IPS DF 19.7 (cell line): ENCODE measurements at regions not wholly inside any gene's neighbourhood (a gene's known extent, or its start where the extent isn't known, plus 50 kb on each side); places are given as distances from the start of the nearest gene placed in this dataset.

ENCODE experiments used
- DNase-seq: peaks from one replicate; pipeline ENCODE4 v3.0.0-alpha.2; 2013; ENCODE audit warnings: low read depth, low spot score

DNA sequence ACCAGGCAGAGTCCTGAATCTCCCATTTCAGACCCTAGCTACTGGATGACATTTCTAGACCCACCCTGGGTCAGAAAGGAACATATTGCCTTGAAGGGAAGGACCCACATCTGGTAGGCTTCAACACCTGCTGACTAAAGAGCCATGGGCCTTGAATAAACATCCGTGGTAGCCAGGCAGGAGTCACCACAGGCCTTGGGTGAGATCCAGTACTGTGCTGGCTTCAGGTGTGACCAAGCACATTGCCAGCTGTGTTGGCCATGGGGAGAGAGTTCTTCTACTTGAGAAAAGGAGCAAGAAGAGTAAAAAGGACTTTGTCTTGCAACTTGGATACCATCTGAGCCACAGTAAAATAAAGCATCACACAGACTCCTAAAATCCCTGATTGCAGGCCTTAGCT, 332.6 kb downstream of the SLC16A7 start:
- DNase-seq: no peak

DNA sequence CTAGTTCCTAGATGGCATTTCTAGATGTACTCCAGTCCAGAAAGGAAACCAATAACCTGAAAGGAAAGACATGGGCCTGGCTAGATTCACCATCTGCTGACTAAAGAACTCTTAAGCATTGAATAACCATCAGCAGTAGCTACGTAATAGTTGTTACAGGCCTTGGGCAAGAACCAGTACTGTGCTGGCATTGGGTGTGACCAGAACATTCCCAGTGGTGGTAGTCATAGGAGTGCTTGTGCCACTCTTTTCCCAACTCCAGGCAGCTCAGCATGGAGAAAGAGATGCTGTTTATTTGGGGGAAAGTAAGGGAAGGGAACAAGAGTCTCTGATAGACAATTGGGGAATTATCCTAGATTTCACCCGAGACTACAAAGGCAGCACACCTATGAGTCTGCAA, 333.3 kb downstream of the SLC16A7 start:
- DNase-seq: no peak

DNA sequence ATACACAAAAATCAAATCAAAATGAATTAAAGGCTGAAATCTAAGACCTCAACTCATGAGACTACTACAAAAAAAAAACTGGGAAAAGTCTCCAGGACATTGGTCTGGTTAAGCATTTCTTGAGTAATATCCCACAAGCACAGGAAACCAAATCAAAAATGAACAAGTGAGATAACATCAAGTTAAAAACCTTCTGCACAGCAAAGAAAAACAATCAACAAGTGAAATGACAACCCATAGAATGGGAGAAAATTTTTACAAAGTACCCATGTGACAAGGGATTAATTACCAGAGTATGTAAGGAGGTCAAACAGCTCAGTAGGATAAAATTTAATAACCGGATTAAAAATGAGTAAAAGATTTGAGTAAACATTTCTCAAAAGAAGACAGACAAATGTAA, 338.7 kb downstream of the SLC16A7 start:
- DNase-seq: no peak

DNA sequence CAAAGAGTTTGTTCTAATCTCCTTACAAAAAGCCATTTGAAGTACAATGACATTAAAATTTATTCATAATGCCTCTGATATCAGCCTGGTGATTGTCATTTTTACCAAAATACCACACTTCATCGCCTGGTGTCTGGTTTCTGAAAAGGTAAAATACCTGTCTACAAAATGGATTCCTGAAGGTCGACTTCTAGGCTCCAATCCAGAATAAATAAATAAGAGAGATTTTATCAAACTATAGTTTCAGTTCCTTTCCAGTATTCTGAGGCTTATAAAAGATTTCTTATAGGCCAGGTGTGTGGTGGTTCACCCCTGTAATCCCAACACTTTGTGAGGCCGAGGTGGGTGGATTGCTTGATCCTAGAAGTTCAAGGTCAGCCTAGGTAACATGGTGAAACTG, 340.7 kb downstream of the SLC16A7 start:
- no peak for DNase-seq

DNA sequence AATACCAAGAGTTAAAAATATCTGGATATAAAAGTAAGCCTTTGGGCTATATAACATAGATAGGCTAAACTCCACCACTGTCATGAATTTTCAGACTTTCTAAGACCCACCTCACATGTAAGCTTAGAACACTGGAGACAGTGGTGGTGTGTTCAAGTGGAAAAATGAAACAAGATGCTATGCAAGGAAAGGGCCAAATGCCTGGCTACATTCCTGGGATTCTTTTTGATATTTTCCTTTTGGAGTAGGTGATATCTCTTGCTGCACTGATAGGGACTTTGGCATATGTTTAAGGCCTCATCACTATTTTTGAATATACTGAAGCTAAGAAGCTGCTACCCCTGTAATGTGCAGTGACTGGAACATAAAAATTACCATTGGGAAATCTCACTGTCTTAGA, 341.3 kb downstream of the SLC16A7 start:
- DNase-seq: no peak

- no peak for DNase-seq
Measured at GRCh38 chr12:59938190-59938962, 342.5 kb downstream of the SLC16A7 start.

DNA sequence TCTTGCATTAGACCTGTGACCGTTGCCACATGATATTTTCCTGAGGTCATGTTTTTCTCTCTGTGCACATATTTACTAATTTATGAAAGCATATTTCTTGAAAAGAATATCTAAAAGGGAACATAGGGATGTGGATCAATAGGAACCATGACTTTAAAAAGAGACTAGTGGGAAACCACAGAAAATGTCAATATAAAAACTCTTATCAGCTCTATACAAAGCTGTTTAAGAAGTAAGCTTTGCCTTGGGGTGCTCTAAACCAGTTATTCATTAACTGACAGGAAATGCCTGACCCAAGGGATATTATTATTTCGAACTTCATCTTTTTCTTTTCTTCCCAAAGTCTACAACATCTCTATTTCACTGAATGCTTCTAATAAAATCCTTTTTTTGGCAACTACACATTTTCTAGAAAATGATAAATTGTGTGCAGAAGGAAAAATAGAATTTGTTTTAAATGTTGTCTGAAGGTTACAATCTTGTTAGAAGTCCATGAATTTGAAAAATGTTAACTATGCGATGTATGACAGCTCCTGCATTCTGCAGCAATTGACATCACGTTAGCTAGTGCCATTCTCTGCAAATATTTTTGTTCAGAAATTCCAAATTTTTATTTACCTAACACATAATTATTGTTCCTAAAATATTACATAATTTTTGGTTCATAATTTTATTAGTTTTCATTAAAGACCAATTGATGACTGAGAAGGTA, 345.0 kb downstream of the SLC16A7 start:
- no peak for DNase-seq

- DNase-seq: no peak
Measured at GRCh38 chr12:59941461-59941860, 345.6 kb downstream of the SLC16A7 start.

DNA sequence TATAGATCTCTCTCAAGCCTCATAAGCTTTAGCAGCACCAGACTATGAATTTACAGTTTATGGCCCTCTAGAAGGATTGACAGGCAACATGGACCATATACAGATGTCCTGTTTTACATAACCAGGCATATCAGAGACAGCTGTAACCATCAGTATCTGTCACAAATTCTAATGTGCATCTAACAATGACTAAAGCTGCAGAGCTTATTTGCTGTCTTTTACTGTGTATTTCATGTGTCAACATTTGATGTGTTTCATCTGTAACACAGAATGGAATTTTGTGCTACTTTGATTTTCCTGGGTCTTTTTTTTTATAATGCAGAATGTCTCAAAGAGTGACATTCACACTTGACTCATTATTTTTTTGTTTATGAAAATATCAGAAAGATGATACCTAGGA, 348.3 kb downstream of the SLC16A7 start:
- no peak for DNase-seq

DNA sequence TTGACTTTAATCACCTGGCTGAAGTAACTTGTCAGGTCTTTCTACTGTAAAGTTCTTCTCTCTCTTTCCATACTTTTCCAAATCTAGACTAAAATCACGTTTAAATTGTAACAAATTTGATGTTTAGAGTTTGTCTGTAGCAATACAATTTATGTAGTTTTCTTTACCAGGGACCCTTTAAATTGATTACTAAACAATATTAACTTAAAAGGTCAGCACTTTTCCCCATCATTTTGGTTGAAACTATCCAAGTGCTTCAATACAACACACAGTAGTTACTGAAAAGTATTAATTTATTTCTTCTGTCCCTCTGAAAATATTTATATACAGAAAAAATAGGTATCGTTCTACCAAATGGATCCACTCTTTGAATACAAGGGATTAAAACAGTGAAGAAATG, 350.8 kb downstream of the SLC16A7 start:
- DNase-seq: no peak

GRCh38 chr12:59963546-59963945, 367.7 kb downstream of the SLC16A7 start:
- DNase-seq: no peak

DNA sequence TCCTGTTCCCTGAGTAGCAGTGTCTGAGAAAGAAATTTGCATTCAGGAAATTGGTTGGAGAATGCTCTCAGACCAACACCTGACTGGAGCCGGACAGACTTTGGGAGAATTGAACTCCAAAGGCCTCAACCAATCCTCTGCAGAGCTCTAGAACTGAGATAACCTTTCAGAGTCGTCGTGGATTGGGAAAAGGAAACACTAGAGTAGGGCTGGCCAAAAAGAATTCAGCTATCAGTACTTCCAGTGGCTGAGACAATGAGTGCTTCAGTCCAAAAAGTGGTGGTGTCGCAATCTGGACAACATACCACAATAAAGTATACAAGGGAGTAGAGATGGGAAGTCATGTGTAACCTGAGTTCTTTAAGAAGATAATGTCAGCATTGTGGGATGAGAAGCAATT, 377.1 kb downstream of the SLC16A7 start:
- DNase-seq: no peak

- no peak for DNase-seq
Measured at GRCh38 chr12:59973515-59973914, 377.7 kb downstream of the SLC16A7 start.

- no peak for DNase-seq
Measured at GRCh38 chr12:59977779-59978178, 381.9 kb downstream of the SLC16A7 start.

- no peak for DNase-seq
Measured at GRCh38 chr12:59980476-59980875, 384.6 kb downstream of the SLC16A7 start.

GRCh38 chr12:59999291-59999690, 403.5 kb downstream of the SLC16A7 start:
- no peak for DNase-seq

DNA sequence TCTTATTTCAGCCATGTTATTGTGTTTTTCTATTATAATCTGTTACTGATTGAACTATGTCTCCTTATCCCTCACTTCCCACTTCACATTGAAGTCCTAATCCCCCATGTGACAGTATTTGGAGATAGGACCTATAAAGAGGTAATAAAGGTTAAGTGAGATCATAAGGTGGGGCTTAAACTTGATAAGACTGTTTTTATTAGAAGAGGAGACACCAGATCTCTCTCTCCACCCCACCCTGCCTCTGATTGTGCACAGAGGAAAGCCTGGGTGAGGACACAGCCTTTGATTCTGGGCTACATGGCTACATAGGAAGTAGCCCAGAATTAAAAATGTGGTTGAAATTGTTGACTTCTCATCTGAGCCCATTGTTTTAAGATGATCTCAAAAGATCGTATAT, 414.7 kb downstream of the SLC16A7 start:
- no peak for DNase-seq

- no peak for DNase-seq
Measured at GRCh38 chr12:60012659-60013058, 416.8 kb downstream of the SLC16A7 start.

GRCh38 chr12:60014436-60014835, 418.6 kb downstream of the SLC16A7 start:
- DNase-seq: no peak

DNA sequence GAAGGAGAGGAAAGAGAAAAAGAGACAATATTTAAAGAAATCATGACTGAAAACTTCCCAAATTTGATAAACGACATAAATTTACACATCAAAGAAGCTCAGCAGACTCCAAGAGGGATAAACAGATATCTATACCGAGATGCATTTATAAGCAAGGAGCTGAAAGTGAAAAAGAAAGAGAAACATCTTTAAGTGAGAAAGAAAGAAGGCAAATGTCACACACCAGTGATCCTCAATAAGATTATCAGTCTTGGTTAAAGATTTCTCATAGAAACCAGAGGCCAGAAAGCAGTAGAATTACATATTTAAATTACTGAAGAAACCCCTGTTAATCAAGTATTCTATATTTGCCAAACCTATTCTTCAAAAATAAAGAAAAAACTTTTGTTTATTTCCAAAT, 424.2 kb downstream of the SLC16A7 start:
- DNase-seq: no peak

DNA sequence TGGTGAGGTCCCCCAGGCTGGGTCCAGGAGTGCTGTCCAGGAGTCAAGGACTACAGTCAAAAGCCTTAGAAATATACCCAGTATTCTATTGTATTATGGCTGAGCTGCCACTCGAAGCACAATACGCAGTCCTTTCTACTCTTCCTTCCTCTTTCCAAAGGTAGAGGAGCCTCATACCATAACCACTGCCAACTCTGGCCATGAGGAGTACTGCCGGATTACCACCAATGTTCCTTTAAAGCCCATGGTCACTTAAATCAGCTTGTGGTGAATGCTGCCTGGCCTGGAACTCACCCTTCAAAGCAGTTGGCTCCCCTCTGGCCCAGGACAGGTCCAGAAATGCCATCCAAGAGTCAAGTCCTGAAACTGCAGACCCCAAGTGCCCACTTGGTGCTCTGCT, 425.4 kb downstream of the SLC16A7 start:
- no peak for DNase-seq

GRCh38 chr12:60027266-60027665, 431.4 kb downstream of the SLC16A7 start:
- no peak for DNase-seq

DNA sequence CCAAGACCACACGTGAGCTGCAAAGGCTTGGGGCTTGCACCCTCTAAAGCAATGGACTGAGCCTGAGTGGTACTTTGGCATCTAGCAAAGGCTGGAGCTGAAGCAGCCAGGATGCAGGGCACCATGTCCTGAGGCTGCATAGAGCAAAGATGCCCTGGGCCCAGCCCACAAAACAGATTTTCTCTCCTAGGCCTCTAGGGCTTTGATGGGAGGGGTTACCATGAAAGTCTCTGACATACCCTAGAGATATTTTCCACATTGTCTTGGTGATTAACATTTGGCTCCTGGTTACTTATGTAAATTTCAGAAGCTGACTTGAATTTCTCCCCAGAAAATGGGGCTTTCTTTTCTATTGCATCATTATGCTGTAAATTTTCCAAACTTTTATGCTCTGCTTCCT, 438.3 kb downstream of the SLC16A7 start:
- DNase-seq: no peak
